Peyer's patch (tissue), 4 donors: ENCODE measurements at regions not wholly inside any gene's neighbourhood (a gene's known extent, or its start where the extent isn't known, plus 50 kb on each side); places are given as distances from the start of the nearest gene placed in this dataset.

Source experiments
- DNase-seq, 3 donors: peaks; one replicate each; pipeline ENCODE4 v3.0.0-alpha.2; 2017 to 2019
- H3K27ac ChIP-seq, 4 donors: fragments of 200-600 bp; sonication (generic); one replicate each; pipeline ENCODE4 v1.5.1; 2016 to 2019
- H3K27me3 ChIP-seq, 2 donors: fragments of 200-600 bp; sonication (generic); one replicate each; pipeline ENCODE4 v1.5.1; 2019
- H3K36me3 ChIP-seq, 3 donors: fragments of 200-600 bp; sonication (generic); one replicate each; pipeline ENCODE4 v1.5.1; 2016 to 2019
- H3K4me1 ChIP-seq, 4 donors: fragments of 200-600 bp; sonication (generic); one replicate each; pipeline ENCODE4 v1.5.1; 2016 to 2019
- H3K4me3 ChIP-seq, 4 donors: fragments of 200-600 bp; sonication (generic); 1 replicate in 3 of 4; 2 replicates in 1 of 4; pipeline ENCODE4 v1.5.1; 2016 to 2019; ENCODE audit warnings: mild to moderate bottlenecking in 1 of 4
- H3K9me3 ChIP-seq, 4 donors: fragments of 200-600 bp; sonication (generic); one replicate each; pipeline ENCODE4 v1.5.1; 2016 to 2019; ENCODE audit warnings: mild to moderate bottlenecking in 1 of 4
- CTCF ChIP-seq, 6 experiments: fragments of 450-650 bp in 4 of 6; fragments of 200-600 bp in 2 of 6; sonication (generic) in 1 of 6; IDR thresholded peaks; one replicate each; pipeline ENCODE4 v1.5.1; 2017 to 2019; ENCODE audit warnings: antibody characterized with exemption in 6 of 6, mild to moderate bottlenecking in 3 of 6, moderate library complexity in 1 of 6
- POLR2A ChIP-seq, 2 donors: fragments of 450-650 bp; IDR thresholded peaks; one replicate each; pipeline ENCODE4 v1.5.1; 2017; ENCODE audit warnings: antibody characterized with exemption in 2 of 2, mild to moderate bottlenecking in 2 of 2, moderate library complexity in 2 of 2

GRCh38 chr16:75918109-75918508 is 191.8 kb upstream of the CPHXL start:
- Histone ChIP-seq H3K4me3 (no peak overlapping the region), H3K9me3 (no peaks in the 10 kb centered on the region), H3K4me1 (no peaks in the 10 kb centered on the region), H3K27me3 (no peaks in the 10 kb centered on the region), H3K27ac (no peak overlapping the region), H3K36me3 (no peaks in the 10 kb centered on the region)
- TF ChIP-seq POLR2A (IDR thresholded peaks at IDR 0.05) (no peak), CTCF (IDR thresholded peaks at IDR 0.05) (no peak)
- no peak for DNase-seq

- no peaks in the 10 kb centered on the region for H3K27me3 ChIP-seq
- TF ChIP-seq POLR2A (IDR thresholded peaks at IDR 0.05): no peak
- TF ChIP-seq CTCF (IDR thresholded peaks at IDR 0.05): no peak
- H3K27ac ChIP-seq: no peak overlapping the region
- no peak for DNase-seq
- no peaks in the 10 kb centered on the region for H3K9me3 ChIP-seq
- no peak overlapping the region for H3K4me3 ChIP-seq
- H3K4me1 ChIP-seq: no peaks in the 10 kb centered on the region
- no peaks in the 10 kb centered on the region for H3K36me3 ChIP-seq
Measured at GRCh38 chr16:75919664-75920063, 193.4 kb upstream of the CPHXL start.

GRCh38 chr16:75921281-75921680 is 195.0 kb upstream of the CPHXL start:
- Histone ChIP-seq H3K27me3 (no peaks in the 10 kb centered on the region), H3K4me3 (no peak overlapping the region), H3K9me3 (no peaks in the 10 kb centered on the region), H3K4me1 (no peaks in the 10 kb centered on the region), H3K36me3 (no peaks in the 10 kb centered on the region), H3K27ac (no peak overlapping the region)
- TF ChIP-seq POLR2A (IDR thresholded peaks at IDR 0.05): no peak
- TF ChIP-seq CTCF (IDR thresholded peaks at IDR 0.05): no peak
- DNase-seq: no peak

GRCh38 chr16:75922250-75922649 is 196.0 kb upstream of the CPHXL start:
- no peak for DNase-seq
- no peaks in the 10 kb centered on the region for H3K27me3 ChIP-seq
- no peaks in the 10 kb centered on the region for H3K9me3 ChIP-seq
- no peak overlapping the region for H3K4me3 ChIP-seq
- H3K4me1 ChIP-seq: no peaks in the 10 kb centered on the region
- TF ChIP-seq CTCF (IDR thresholded peaks at IDR 0.05): no peak
- no peak for TF ChIP-seq POLR2A (IDR thresholded peaks at IDR 0.05)
- H3K27ac ChIP-seq: no peak overlapping the region
- no peaks in the 10 kb centered on the region for H3K36me3 ChIP-seq

- H3K27ac ChIP-seq: no peak overlapping the region
- H3K4me1 ChIP-seq: no peaks in the 10 kb centered on the region
- no peaks in the 10 kb centered on the region for H3K9me3 ChIP-seq
- H3K4me3 ChIP-seq: no peak overlapping the region
- H3K27me3 ChIP-seq: no peaks in the 10 kb centered on the region
- H3K36me3 ChIP-seq: no peaks in the 10 kb centered on the region
- DNase-seq: no peak
- TF ChIP-seq POLR2A (IDR thresholded peaks at IDR 0.05) (no peak), CTCF (IDR thresholded peaks at IDR 0.05) (no peak)
Measured at GRCh38 chr16:75924397-75924796, 198.1 kb upstream of the CPHXL start.

GRCh38 chr16:75927810-75928209 is 201.5 kb upstream of the CPHXL start:
- no peaks in the 10 kb centered on the region for H3K4me1 ChIP-seq
- H3K27ac ChIP-seq: no peak overlapping the region
- no peaks in the 10 kb centered on the region for H3K36me3 ChIP-seq
- TF ChIP-seq POLR2A (IDR thresholded peaks at IDR 0.05) (no peak), CTCF (IDR thresholded peaks at IDR 0.05) (no peak)
- no peaks in the 10 kb centered on the region for H3K27me3 ChIP-seq
- H3K9me3 ChIP-seq: no peaks in the 10 kb centered on the region
- H3K4me3 ChIP-seq: no peak overlapping the region
- no peak for DNase-seq
